ENCODE measurements at regions not wholly inside any gene's neighbourhood (a gene's known extent, or its start where the extent isn't known, plus 50 kb on each side); places are given as distances from the start of the nearest gene placed in this dataset.

DNA sequence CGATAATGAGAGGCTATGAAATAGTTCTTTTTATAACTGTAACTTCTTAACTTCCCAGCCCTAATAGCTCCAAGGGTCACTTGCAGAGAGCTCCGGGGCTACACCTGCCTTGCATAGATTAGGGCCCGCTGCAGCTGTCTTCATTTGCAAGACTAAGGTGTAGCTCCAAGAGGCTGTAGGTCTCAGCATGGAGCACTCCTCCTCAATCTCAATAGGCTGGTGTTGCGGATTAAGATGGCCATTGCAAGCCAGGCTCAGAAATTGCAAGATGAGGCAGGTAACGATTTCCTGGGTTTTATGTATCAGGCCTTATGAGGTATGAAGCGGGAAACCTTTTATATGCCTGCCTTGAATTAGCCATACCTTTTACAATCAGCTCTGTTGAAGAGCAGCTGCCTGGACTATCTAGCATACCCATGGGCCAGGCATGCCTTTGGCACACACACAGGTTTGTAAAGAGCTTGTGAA, 185.7 kb downstream of the TM9SF2 start:
- peaks cover 22% of the 10 kb centered on the region for H3K4me1 ChIP-seq (ENCODE audit: insufficient read depth, low read length, poor library complexity, severe bottlenecking)
- no peaks in the 10 kb centered on the region for H3K9me3 ChIP-seq (ENCODE audit: insufficient read depth, low read depth, low read length)
- no peaks in the 10 kb centered on the region for H3K27me3 ChIP-seq (ENCODE audit: insufficient read depth, low read length, poor library complexity, severe bottlenecking)
- no peaks in the 10 kb centered on the region for H4K20me1 ChIP-seq (ENCODE audit: insufficient read depth, low read length, poor library complexity, severe bottlenecking)
- TF ChIP-seq EZH2phosphoT487 (IDR thresholded peaks at IDR 0.05; ENCODE audit: borderline replicate concordance) = no peak
- TF ChIP-seq, protein P1, sequence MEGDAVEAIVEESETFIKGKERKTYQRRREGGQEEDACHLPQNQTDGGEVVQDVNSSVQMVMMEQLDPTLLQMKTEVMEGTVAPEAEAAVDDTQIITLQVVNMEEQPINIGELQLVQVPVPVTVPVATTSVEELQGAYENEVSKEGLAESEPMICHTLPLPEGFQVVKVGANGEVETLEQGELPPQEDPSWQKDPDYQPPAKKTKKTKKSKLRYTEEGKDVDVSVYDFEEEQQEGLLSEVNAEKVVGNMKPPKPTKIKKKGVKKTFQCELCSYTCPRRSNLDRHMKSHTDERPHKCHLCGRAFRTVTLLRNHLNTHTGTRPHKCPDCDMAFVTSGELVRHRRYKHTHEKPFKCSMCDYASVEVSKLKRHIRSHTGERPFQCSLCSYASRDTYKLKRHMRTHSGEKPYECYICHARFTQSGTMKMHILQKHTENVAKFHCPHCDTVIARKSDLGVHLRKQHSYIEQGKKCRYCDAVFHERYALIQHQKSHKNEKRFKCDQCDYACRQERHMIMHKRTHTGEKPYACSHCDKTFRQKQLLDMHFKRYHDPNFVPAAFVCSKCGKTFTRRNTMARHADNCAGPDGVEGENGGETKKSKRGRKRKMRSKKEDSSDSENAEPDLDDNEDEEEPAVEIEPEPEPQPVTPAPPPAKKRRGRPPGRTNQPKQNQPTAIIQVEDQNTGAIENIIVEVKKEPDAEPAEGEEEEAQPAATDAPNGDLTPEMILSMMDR (conservative IDR thresholded peaks at IDR 0.05; ENCODE audit: low read length) = no peak
- no peak overlapping the region for H3K9ac ChIP-seq (ENCODE audit: low read depth, low read length, poor library complexity, severe bottlenecking)
- H3K79me2 ChIP-seq (ENCODE audit: insufficient read depth, low read length) = no peaks in the 10 kb centered on the region
- H3F3A ChIP-seq (ENCODE audit: low read depth) = no peaks in the 10 kb centered on the region
- H2AFZ ChIP-seq (ENCODE audit: low read length) = no peak overlapping the region; the same call in 1 of the 2 replicates
- no peaks in the 10 kb centered on the region for H3K36me3 ChIP-seq (ENCODE audit: insufficient read depth, low read length)
- H3K9me2 ChIP-seq (replicated peaks; ENCODE audit: low read depth, low read length) = no peaks in the 10 kb centered on the region
- H3K4me3 ChIP-seq (ENCODE audit: low read length, poor library complexity, severe bottlenecking) = no peak overlapping the region
- peak overlapping the region; percentile 41 for H3K4me2 ChIP-seq (ENCODE audit: low read depth, low read length, poor library complexity, severe bottlenecking)

DNA sequence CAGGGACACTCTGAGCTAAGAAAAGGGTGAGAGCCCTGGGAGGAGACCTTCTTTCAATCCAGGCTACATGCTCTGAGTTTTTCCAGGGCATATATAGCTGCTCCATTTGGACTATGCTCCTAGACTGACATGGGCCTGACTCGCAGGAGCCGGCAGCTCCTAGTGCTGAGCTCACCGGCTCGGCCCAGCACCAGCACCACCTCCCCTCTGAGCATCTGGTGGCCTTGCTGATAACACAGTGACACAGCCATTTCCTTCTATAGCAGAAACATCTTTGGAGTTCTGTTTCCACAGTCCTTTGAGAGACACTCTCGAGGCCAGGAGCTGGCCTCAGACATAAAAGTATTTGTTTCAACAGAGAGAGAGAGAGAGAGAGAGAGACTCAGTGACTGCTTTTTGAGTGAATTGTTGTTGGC, 184.9 kb downstream of the TM9SF2 start:
- Histone ChIP-seq H3K9ac (ENCODE audit: low read depth, low read length, poor library complexity, severe bottlenecking) (no peak overlapping the region), H3K9me2 (replicated peaks; ENCODE audit: low read depth, low read length) (no peaks in the 10 kb centered on the region), H3K79me2 (ENCODE audit: insufficient read depth, low read length) (no peaks in the 10 kb centered on the region), H3K4me3 (ENCODE audit: low read length, poor library complexity, severe bottlenecking) (no peak overlapping the region), H3K4me2 (ENCODE audit: low read depth, low read length, poor library complexity, severe bottlenecking) (no peak overlapping the region), H2AFZ (ENCODE audit: low read length) (no peak overlapping the region), H3K4me1 (ENCODE audit: insufficient read depth, low read length, poor library complexity, severe bottlenecking) (peaks cover 22% of the 10 kb centered on the region), H3K27me3 (ENCODE audit: insufficient read depth, low read length, poor library complexity, severe bottlenecking) (no peaks in the 10 kb centered on the region), H4K20me1 (ENCODE audit: insufficient read depth, low read length, poor library complexity, severe bottlenecking) (no peaks in the 10 kb centered on the region), H3K9me3 (ENCODE audit: insufficient read depth, low read depth, low read length) (no peaks in the 10 kb centered on the region), H3K36me3 (ENCODE audit: insufficient read depth, low read length) (no peaks in the 10 kb centered on the region), H3F3A (ENCODE audit: low read depth) (no peaks in the 10 kb centered on the region)
- TF ChIP-seq, protein P1 (conservative IDR thresholded peaks at IDR 0.05; ENCODE audit: low read length) = no peak
- TF ChIP-seq EZH2phosphoT487 (IDR thresholded peaks at IDR 0.05; ENCODE audit: borderline replicate concordance) = no peak

DNA sequence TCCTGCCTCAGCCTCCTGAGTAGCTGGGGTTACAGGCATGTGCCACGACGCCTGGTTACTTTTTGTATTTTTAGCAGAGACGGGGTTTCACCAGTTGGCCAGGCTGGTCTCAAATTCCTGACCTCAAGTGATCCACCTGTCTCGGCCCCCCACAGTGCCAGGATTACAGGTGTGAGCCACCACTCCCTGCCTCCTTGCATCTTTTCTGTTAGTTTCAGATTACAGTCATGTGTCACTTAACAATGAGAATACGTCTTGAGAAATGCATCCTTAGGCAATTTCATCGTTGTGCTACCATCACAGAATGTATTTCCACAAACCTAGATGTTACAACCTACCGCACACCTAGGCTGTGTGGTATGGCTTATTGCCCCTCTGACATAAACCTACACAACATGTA, 180.4 kb downstream of the TM9SF2 start:
- Histone ChIP-seq H3K9me3 (ENCODE audit: insufficient read depth, low read depth, low read length) (no peaks in the 10 kb centered on the region), H3K36me3 (ENCODE audit: insufficient read depth, low read length) (no peaks in the 10 kb centered on the region), H3K9ac (ENCODE audit: low read depth, low read length, poor library complexity, severe bottlenecking) (no peak overlapping the region), H3K4me2 (ENCODE audit: low read depth, low read length, poor library complexity, severe bottlenecking) (no peak overlapping the region), H2AFZ (ENCODE audit: low read length) (no peak overlapping the region), H3K27me3 (ENCODE audit: insufficient read depth, low read length, poor library complexity, severe bottlenecking) (no peaks in the 10 kb centered on the region), H3F3A (ENCODE audit: low read depth) (no peaks in the 10 kb centered on the region), H3K79me2 (ENCODE audit: insufficient read depth, low read length) (no peaks in the 10 kb centered on the region), H4K20me1 (ENCODE audit: insufficient read depth, low read length, poor library complexity, severe bottlenecking) (no peaks in the 10 kb centered on the region), H3K9me2 (replicated peaks; ENCODE audit: low read depth, low read length) (no peaks in the 10 kb centered on the region), H3K4me1 (ENCODE audit: insufficient read depth, low read length, poor library complexity, severe bottlenecking) (peaks cover 7% of the 10 kb centered on the region), H3K4me3 (ENCODE audit: low read length, poor library complexity, severe bottlenecking) (no peak overlapping the region)
- no peak for TF ChIP-seq EZH2phosphoT487 (IDR thresholded peaks at IDR 0.05; ENCODE audit: borderline replicate concordance)
- TF ChIP-seq, protein P1 (conservative IDR thresholded peaks at IDR 0.05; ENCODE audit: low read length) = no peak

Data from Loucy (cell line).